Keratinocyte (primary cell): ENCODE measurements at regions not wholly inside any gene's neighbourhood (a gene's known extent, or its start where the extent isn't known, plus 50 kb on each side); places are given as distances from the start of the nearest gene placed in this dataset.

Experiments
- DNase-seq: peaks from one replicate; pipeline ENCODE4 v3.0.0-alpha.2; 2011; ENCODE audit warnings: low read depth, missing footprints, low spot score
- FAIRE-seq: peaks from 2 replicates; lab custom pipeline; 2011; peaks lifted over from hg19 to GRCh38; lab: Jason Lieb, UNC
- H2AFZ ChIP-seq: 2 replicates; pipeline ENCODE4 v1.6.0; 2012; ENCODE audit warnings: low read length, control low read depth, inconsistent platforms; ENCODE audit not compliant: control insufficient read depth
- H3K27ac ChIP-seq: 2 replicates; pipeline ENCODE4 v1.5.1; 2011; ENCODE audit warnings: low read length; ENCODE audit not compliant: control insufficient read depth, insufficient read depth
- H3K27me3 ChIP-seq: 3 replicates; pipeline ENCODE4 v1.6.0; 2011; ENCODE audit warnings: low read length; ENCODE audit not compliant: control insufficient read depth, insufficient read depth; ENCODE audit errors: extremely low read depth
- H3K36me3 ChIP-seq, 2 experiments: 2 replicates in 1 of 2; 3 replicates in 1 of 2; pipeline ENCODE4 v1.5.1; 2011; ENCODE audit warnings: low read length in 2 of 2, mild to moderate bottlenecking in 1 of 2; ENCODE audit not compliant: control insufficient read depth in 2 of 2, insufficient read depth in 2 of 2; ENCODE audit errors: extremely low read depth in 1 of 2
- H3K4me1 ChIP-seq: 3 replicates; pipeline ENCODE4 v1.5.1; 2011; ENCODE audit warnings: low read length; ENCODE audit not compliant: control insufficient read depth, insufficient read depth; ENCODE audit errors: extremely low read depth
- H3K4me2 ChIP-seq: 3 replicates; pipeline ENCODE4 v1.6.0; 2011; ENCODE audit warnings: low read depth, low read length; ENCODE audit not compliant: control insufficient read depth, insufficient read depth; ENCODE audit errors: extremely low read depth
- H3K4me3 ChIP-seq, 3 experiments: fragments of 200-600 bp in 1 of 3; sonication (generic) in 1 of 3; 2 replicates in 2 of 3; 3 replicates in 1 of 3; pipeline ENCODE4 v1.5.1; 2011 to 2016; ENCODE audit warnings: low read length in 3 of 3, mild to moderate bottlenecking in 3 of 3, control low read depth in 2 of 3, inconsistent platforms in 1 of 3, low read depth in 1 of 3, mixed read lengths in 1 of 3, mixed run types in 1 of 3, moderate library complexity in 1 of 3; ENCODE audit not compliant: control insufficient read depth in 2 of 3, insufficient read depth in 2 of 3; ENCODE audit errors: extremely low read depth in 1 of 3
- H3K79me2 ChIP-seq: 2 replicates; pipeline ENCODE4 v1.6.0; 2012; ENCODE audit warnings: low read length; ENCODE audit not compliant: control insufficient read depth, insufficient read depth
- H3K9ac ChIP-seq: 3 replicates; pipeline ENCODE4 v1.6.0; 2011; ENCODE audit warnings: low read length; ENCODE audit not compliant: control insufficient read depth, insufficient read depth; ENCODE audit errors: extremely low read depth
- H3K9me1 ChIP-seq: 3 replicates; pipeline ENCODE4 v1.6.0; 2011; ENCODE audit warnings: low read length; ENCODE audit not compliant: control insufficient read depth, insufficient read depth; ENCODE audit errors: extremely low read depth
- H3K9me3 ChIP-seq: 2 replicates; pipeline ENCODE4 v1.5.1; 2012; ENCODE audit warnings: low read depth, low read length; ENCODE audit not compliant: control insufficient read depth
- H4K20me1 ChIP-seq: 3 replicates; pipeline ENCODE4 v1.6.0; 2011; ENCODE audit warnings: low read length; ENCODE audit not compliant: control insufficient read depth, insufficient read depth; ENCODE audit errors: extremely low read depth
- EZH2 ChIP-seq: IDR thresholded peaks from one replicate; pipeline ENCODE4 v1.6.1; 2012; ENCODE audit warnings: inconsistent platforms, mild to moderate bottlenecking, low read length, moderate library complexity
- dilution Hi-C: fragments of 300-500 bp; cut with MboI; formaldehyde crosslinking; loops from one replicate; pipeline ENCODE4 v1.7.0; 2020; ENCODE audit warnings: low sequenced_read_pairs; ENCODE audit not compliant: extremely low pct_ligation_motif_present
- TF ChIP-seq, protein P1 (sequence below), 3 experiments: IDR thresholded peaks in 1 of 3; conservative IDR thresholded peaks in 1 of 3; optimal IDR thresholded peaks in 1 of 3; 2 replicates in 2 of 3; 3 replicates in 1 of 3; pipeline versions ENCODE3 to v1.5.1; 2011; ENCODE audit warnings: low read length in 3 of 3, mild to moderate bottlenecking in 3 of 3, moderate library complexity in 2 of 3, control low read depth in 1 of 3, inconsistent platforms in 1 of 3; ENCODE audit not compliant: insufficient read depth in 2 of 3; ENCODE audit errors: extremely low read depth in 1 of 3

DNA sequence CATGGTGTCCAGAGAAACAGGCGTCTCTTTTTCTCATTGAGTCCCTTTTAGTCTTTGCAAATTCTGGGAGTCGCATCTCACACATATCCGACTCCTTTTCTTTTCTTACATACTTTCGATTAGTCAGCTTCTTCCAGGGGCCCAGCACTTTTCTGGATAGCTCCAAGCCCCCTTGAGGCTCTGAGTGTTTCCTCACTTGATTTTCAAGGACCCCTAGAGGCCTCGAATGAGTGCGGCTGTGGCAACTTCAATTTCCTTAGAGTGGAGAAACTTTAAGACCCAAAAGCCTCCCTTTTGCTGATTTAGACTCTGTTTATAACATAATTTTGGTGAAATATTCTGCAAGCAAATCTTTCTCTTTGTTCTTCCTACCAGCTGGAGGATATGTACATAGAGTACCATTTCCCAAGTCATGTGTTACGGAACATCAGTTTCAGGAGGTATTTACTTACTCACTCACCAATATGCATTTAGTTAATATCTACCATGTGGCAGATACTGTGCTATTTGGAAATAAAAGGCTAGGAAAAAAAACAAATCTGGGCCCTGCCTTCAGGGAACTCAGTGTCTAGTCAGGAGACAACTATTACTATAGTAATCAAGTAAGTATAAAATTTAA is 555.2 kb downstream of the REEP3 start:
- H3K9me1 ChIP-seq, result no peaks in the 10 kb centered on the region

DNA sequence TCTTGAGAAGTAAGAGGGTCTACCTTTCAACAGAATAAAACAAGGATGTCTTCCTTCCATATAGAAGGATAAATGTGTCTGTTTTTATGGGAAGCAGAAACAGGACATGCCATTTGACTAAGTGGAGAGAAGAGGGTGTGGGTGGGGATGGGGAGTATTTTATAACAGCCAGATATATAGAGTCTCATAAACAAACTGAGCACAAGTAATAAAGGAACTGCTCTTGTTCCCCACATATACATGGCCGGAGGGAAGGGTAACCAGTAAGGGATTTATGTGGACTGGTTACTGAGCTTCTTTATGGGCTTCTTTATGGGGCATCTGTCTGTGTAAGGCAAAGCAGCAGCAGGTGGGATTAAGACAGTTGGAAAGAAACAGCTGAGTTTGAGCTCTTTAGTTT is 558.1 kb downstream of the REEP3 start:
- dilution Hi-C loops, result no loop called here
- H3K79me2 ChIP-seq, result no peaks in the 10 kb centered on the region
- no peak overlapping the region for H3K4me2 ChIP-seq
- no peaks in the 10 kb centered on the region for H3K9me3 ChIP-seq
- no peaks in the 10 kb centered on the region for H3K4me1 ChIP-seq
- TF ChIP-seq, protein P1, sequence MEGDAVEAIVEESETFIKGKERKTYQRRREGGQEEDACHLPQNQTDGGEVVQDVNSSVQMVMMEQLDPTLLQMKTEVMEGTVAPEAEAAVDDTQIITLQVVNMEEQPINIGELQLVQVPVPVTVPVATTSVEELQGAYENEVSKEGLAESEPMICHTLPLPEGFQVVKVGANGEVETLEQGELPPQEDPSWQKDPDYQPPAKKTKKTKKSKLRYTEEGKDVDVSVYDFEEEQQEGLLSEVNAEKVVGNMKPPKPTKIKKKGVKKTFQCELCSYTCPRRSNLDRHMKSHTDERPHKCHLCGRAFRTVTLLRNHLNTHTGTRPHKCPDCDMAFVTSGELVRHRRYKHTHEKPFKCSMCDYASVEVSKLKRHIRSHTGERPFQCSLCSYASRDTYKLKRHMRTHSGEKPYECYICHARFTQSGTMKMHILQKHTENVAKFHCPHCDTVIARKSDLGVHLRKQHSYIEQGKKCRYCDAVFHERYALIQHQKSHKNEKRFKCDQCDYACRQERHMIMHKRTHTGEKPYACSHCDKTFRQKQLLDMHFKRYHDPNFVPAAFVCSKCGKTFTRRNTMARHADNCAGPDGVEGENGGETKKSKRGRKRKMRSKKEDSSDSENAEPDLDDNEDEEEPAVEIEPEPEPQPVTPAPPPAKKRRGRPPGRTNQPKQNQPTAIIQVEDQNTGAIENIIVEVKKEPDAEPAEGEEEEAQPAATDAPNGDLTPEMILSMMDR (optimal IDR thresholded peaks at IDR 0.05 in 1 of 3, IDR thresholded peaks at IDR 0.05 in 1 of 3, conservative IDR thresholded peaks at IDR 0.05 in 1 of 3; ENCODE audit: extremely low read depth in 1 of 3, insufficient read depth in 2 of 3, low read length in 3 of 3), result no peak
- TF ChIP-seq EZH2, result no peak
- H3K9ac ChIP-seq, result no peak overlapping the region
- no peaks in the 10 kb centered on the region for H4K20me1 ChIP-seq
- H2AFZ ChIP-seq, result no peak overlapping the region
- DNase-seq (no peak), FAIRE-seq (no peak)
- no peak overlapping the region for H3K4me3 ChIP-seq
- no peak overlapping the region for H3K27ac ChIP-seq
- no peaks in the 10 kb centered on the region for H3K9me1 ChIP-seq
- no peaks in the 10 kb centered on the region for H3K36me3 ChIP-seq
- H3K27me3 ChIP-seq, result no peaks in the 10 kb centered on the region

More for the DNA sequence above, 555.2 kb downstream of the REEP3 start:
- no peak overlapping the region for H3K4me2 ChIP-seq
- H3K4me3 ChIP-seq, result no peak overlapping the region
- FAIRE-seq (no peak), DNase-seq (no peak)
- H3K9me3 ChIP-seq, result no peaks in the 10 kb centered on the region
- dilution Hi-C loops, result no loop called here
- no peak overlapping the region for H2AFZ ChIP-seq
- no peak overlapping the region for H3K9ac ChIP-seq
- no peak for TF ChIP-seq EZH2
- TF ChIP-seq, protein P1 (optimal IDR thresholded peaks at IDR 0.05 in 1 of 3, IDR thresholded peaks at IDR 0.05 in 1 of 3, conservative IDR thresholded peaks at IDR 0.05 in 1 of 3; ENCODE audit: extremely low read depth in 1 of 3, insufficient read depth in 2 of 3, low read length in 3 of 3), result no peak
- H3K27ac ChIP-seq, result no peak overlapping the region
- no peaks in the 10 kb centered on the region for H3K27me3 ChIP-seq
- H3K4me1 ChIP-seq, result no peaks in the 10 kb centered on the region
- H4K20me1 ChIP-seq, result no peaks in the 10 kb centered on the region
- H3K36me3 ChIP-seq, result no peaks in the 10 kb centered on the region
- no peaks in the 10 kb centered on the region for H3K79me2 ChIP-seq
